ENCODE measurements at regions not wholly inside any gene's neighbourhood (a gene's known extent, or its start where the extent isn't known, plus 50 kb on each side); places are given as distances from the start of the nearest gene placed in this dataset.

GRCh38 chr10:56927701-56928100, 566.6 kb upstream of the ZWINT start:
- H3K36me3 ChIP-seq (ENCODE audit: control insufficient read depth in 2 of 3, insufficient read depth in 3 of 3, low read length in 3 of 3): no peaks in the 10 kb centered on the region
- no peaks in the 10 kb centered on the region for H3K4me1 Mint-ChIP-seq
- intact Hi-C loops (cut with micrococcal nuclease): no loop called here
- CTCF ChIA-PET: no interaction called here
- POLR2A ChIA-PET: no interaction called here
- H3K27ac Mint-ChIP-seq: no peak overlapping the region
- no peak overlapping the region for H3K4me3 ChIP-seq (ENCODE audit: low read length)
- no peak for DNase-seq
- ATAC-seq: no peak
- no peaks in the 10 kb centered on the region for H3K4me1 ChIP-seq (ENCODE audit: control insufficient read depth in 2 of 2, insufficient read depth in 2 of 2, low read length in 2 of 2)
- H3K9me3 ChIP-seq (ENCODE audit: control insufficient read depth in 2 of 3, low read length in 3 of 3): no peaks in the 10 kb centered on the region
- no peak overlapping the region for H3K27ac ChIP-seq (ENCODE audit: low read depth, low read length)
- no peak overlapping the region for H3K4me3 Mint-ChIP-seq
- H3K9me3 Mint-ChIP-seq: peaks cover 2 to 42% (median 16%) of the 10 kb centered on the region in 11 donors
- H3K27me3 Mint-ChIP-seq: no peaks in the 10 kb centered on the region
- no peaks in the 10 kb centered on the region for H3K36me3 Mint-ChIP-seq
- no peaks in the 10 kb centered on the region for H3K27me3 ChIP-seq (ENCODE audit: control insufficient read depth in 2 of 2, insufficient read depth in 2 of 2, low read length in 2 of 2)

GRCh38 chr10:56920601-56921261, 559.7 kb upstream of the ZWINT start:
- H3K36me3 ChIP-seq (ENCODE audit: control insufficient read depth in 2 of 3, insufficient read depth in 3 of 3, low read length in 3 of 3): no peaks in the 10 kb centered on the region
- ChIA-PET CTCF (no interaction called here), POLR2A (no interaction called here)
- no peak overlapping the region for H3K4me3 Mint-ChIP-seq
- no peaks in the 10 kb centered on the region for H3K4me1 Mint-ChIP-seq
- H3K27ac ChIP-seq (ENCODE audit: low read depth, low read length): no peak overlapping the region
- intact Hi-C loops (cut with micrococcal nuclease): no loop called here
- H3K27me3 Mint-ChIP-seq: no peaks in the 10 kb centered on the region
- DNase-seq: no peak
- peaks cover 0 to 9% (median 0%) of the 10 kb centered on the region in 3 experiments for H3K9me3 ChIP-seq (ENCODE audit: control insufficient read depth in 2 of 3, low read length in 3 of 3)
- H3K36me3 Mint-ChIP-seq: no peaks in the 10 kb centered on the region
- peaks cover 2 to 30% (median 15%) of the 10 kb centered on the region in 11 donors for H3K9me3 Mint-ChIP-seq
- H3K4me3 ChIP-seq (ENCODE audit: low read length): no peak overlapping the region
- peak overlapping the region in 1 of 9 donors; percentile 25 for H3K27ac Mint-ChIP-seq
- ATAC-seq: no peak
- H3K27me3 ChIP-seq (ENCODE audit: control insufficient read depth in 2 of 2, insufficient read depth in 2 of 2, low read length in 2 of 2): no peaks in the 10 kb centered on the region
- no peaks in the 10 kb centered on the region for H3K4me1 ChIP-seq (ENCODE audit: control insufficient read depth in 2 of 2, insufficient read depth in 2 of 2, low read length in 2 of 2)

GRCh38 chr10:56912043-56912442, 551.0 kb upstream of the ZWINT start:
- Histone ChIP-seq H3K4me3 (ENCODE audit: low read length) (no peak overlapping the region), H3K27me3 (ENCODE audit: control insufficient read depth in 2 of 2, insufficient read depth in 2 of 2, low read length in 2 of 2) (no peaks in the 10 kb centered on the region), H3K27ac (ENCODE audit: low read depth, low read length) (no peak overlapping the region), H3K4me1 (ENCODE audit: control insufficient read depth in 2 of 2, insufficient read depth in 2 of 2, low read length in 2 of 2) (no peaks in the 10 kb centered on the region), H3K9me3 (ENCODE audit: control insufficient read depth in 2 of 3, low read length in 3 of 3) (no peaks in the 10 kb centered on the region), H3K36me3 (ENCODE audit: control insufficient read depth in 2 of 3, insufficient read depth in 3 of 3, low read length in 3 of 3) (no peaks in the 10 kb centered on the region)
- intact Hi-C loops (cut with micrococcal nuclease): no loop called here
- POLR2A ChIA-PET: no interaction called here
- CTCF ChIA-PET: no interaction called here
- no peak for DNase-seq
- Mint-ChIP-seq H3K27me3 (no peaks in the 10 kb centered on the region), H3K9me3 (peaks cover 0 to 18% (median 7%) of the 10 kb centered on the region in 11 donors), H3K4me1 (no peaks in the 10 kb centered on the region), H3K4me3 (no peak overlapping the region), H3K36me3 (no peaks in the 10 kb centered on the region), H3K27ac (no peak overlapping the region)
- no peak for ATAC-seq

- Histone ChIP-seq H3K27me3 (ENCODE audit: control insufficient read depth in 2 of 2, insufficient read depth in 2 of 2, low read length in 2 of 2) (no peaks in the 10 kb centered on the region), H3K4me3 (ENCODE audit: low read length) (no peak overlapping the region), H3K36me3 (ENCODE audit: control insufficient read depth in 2 of 3, insufficient read depth in 3 of 3, low read length in 3 of 3) (no peaks in the 10 kb centered on the region), H3K27ac (ENCODE audit: low read depth, low read length) (no peak overlapping the region), H3K4me1 (ENCODE audit: control insufficient read depth in 2 of 2, insufficient read depth in 2 of 2, low read length in 2 of 2) (no peaks in the 10 kb centered on the region), H3K9me3 (ENCODE audit: control insufficient read depth in 2 of 3, low read length in 3 of 3) (no peaks in the 10 kb centered on the region)
- Mint-ChIP-seq H3K36me3 (no peaks in the 10 kb centered on the region), H3K27me3 (no peaks in the 10 kb centered on the region), H3K4me3 (no peak overlapping the region), H3K9me3 (peaks cover 0 to 7% (median 0%) of the 10 kb centered on the region in 11 donors), H3K27ac (no peak overlapping the region), H3K4me1 (no peaks in the 10 kb centered on the region)
- intact Hi-C loops (cut with micrococcal nuclease): no loop called here
- no peak for ATAC-seq
- DNase-seq: no peak
- POLR2A ChIA-PET: no interaction called here
- CTCF ChIA-PET: no interaction called here
Observed at GRCh38 chr10:56905051-56905450, 544.0 kb upstream of the ZWINT start.

GRCh38 chr10:56902554-56902953, 541.5 kb upstream of the ZWINT start:
- H3K9me3 Mint-ChIP-seq: peaks cover 0 to 7% (median 0%) of the 10 kb centered on the region in 11 donors
- Histone ChIP-seq H3K4me3 (ENCODE audit: low read length) (no peak overlapping the region), H3K27ac (ENCODE audit: low read depth, low read length) (no peak overlapping the region), H3K36me3 (ENCODE audit: control insufficient read depth in 2 of 3, insufficient read depth in 3 of 3, low read length in 3 of 3) (no peaks in the 10 kb centered on the region), H3K4me1 (ENCODE audit: control insufficient read depth in 2 of 2, insufficient read depth in 2 of 2, low read length in 2 of 2) (no peaks in the 10 kb centered on the region), H3K27me3 (ENCODE audit: control insufficient read depth in 2 of 2, insufficient read depth in 2 of 2, low read length in 2 of 2) (no peaks in the 10 kb centered on the region), H3K9me3 (ENCODE audit: control insufficient read depth in 2 of 3, low read length in 3 of 3) (no peaks in the 10 kb centered on the region)
- H3K27me3 Mint-ChIP-seq: no peaks in the 10 kb centered on the region
- no peak for DNase-seq
- H3K27ac Mint-ChIP-seq: no peak overlapping the region
- ChIA-PET POLR2A (no interaction called here), CTCF (no interaction called here)
- H3K4me1 Mint-ChIP-seq: no peaks in the 10 kb centered on the region
- intact Hi-C loops (cut with micrococcal nuclease): no loop called here
- no peaks in the 10 kb centered on the region for H3K36me3 Mint-ChIP-seq
- no peak for ATAC-seq
- H3K4me3 Mint-ChIP-seq: no peak overlapping the region

- DNase-seq: no peak
- H3K27ac Mint-ChIP-seq: no peak overlapping the region
Observed at GRCh38 chr10:56895306-56895705, 534.2 kb upstream of the ZWINT start.

GRCh38 chr10:56881218-56881617, 520.2 kb upstream of the ZWINT start:
- Histone ChIP-seq H3K9me3 (ENCODE audit: control insufficient read depth in 2 of 3, low read length in 3 of 3) (no peaks in the 10 kb centered on the region), H3K36me3 (ENCODE audit: control insufficient read depth in 2 of 3, insufficient read depth in 3 of 3, low read length in 3 of 3) (no peaks in the 10 kb centered on the region), H3K4me3 (ENCODE audit: low read length) (no peak overlapping the region), H3K27me3 (ENCODE audit: control insufficient read depth in 2 of 2, insufficient read depth in 2 of 2, low read length in 2 of 2) (no peaks in the 10 kb centered on the region), H3K27ac (ENCODE audit: low read depth, low read length) (no peak overlapping the region), H3K4me1 (ENCODE audit: control insufficient read depth in 2 of 2, insufficient read depth in 2 of 2, low read length in 2 of 2) (no peaks in the 10 kb centered on the region)
- ChIA-PET CTCF (no interaction called here), POLR2A (no interaction called here)
- no peak overlapping the region for H3K4me3 Mint-ChIP-seq
- no peaks in the 10 kb centered on the region for H3K27me3 Mint-ChIP-seq
- intact Hi-C loops (cut with micrococcal nuclease): no loop called here
- no peaks in the 10 kb centered on the region for H3K4me1 Mint-ChIP-seq
- H3K36me3 Mint-ChIP-seq: no peaks in the 10 kb centered on the region
- H3K27ac Mint-ChIP-seq: no peak overlapping the region
- DNase-seq (no peak), ATAC-seq (no peak)
- H3K9me3 Mint-ChIP-seq: peaks cover 0 to 16% (median 3%) of the 10 kb centered on the region in 11 donors

More at GRCh38 chr10:56895306-56895705, 534.2 kb upstream of the ZWINT start:
- no peaks in the 10 kb centered on the region for H3K27me3 Mint-ChIP-seq
- no peaks in the 10 kb centered on the region for H3K27me3 ChIP-seq (ENCODE audit: control insufficient read depth in 2 of 2, insufficient read depth in 2 of 2, low read length in 2 of 2)
- CTCF ChIA-PET: no interaction called here
- H3K9me3 Mint-ChIP-seq: peaks cover 2 to 16% (median 5%) of the 10 kb centered on the region in 11 donors
- intact Hi-C loops (cut with micrococcal nuclease): no loop called here
- POLR2A ChIA-PET: no interaction called here
- H3K27ac ChIP-seq (ENCODE audit: low read depth, low read length): no peak overlapping the region
- no peak overlapping the region for H3K4me3 ChIP-seq (ENCODE audit: low read length)
- no peaks in the 10 kb centered on the region for H3K36me3 ChIP-seq (ENCODE audit: control insufficient read depth in 2 of 3, insufficient read depth in 3 of 3, low read length in 3 of 3)
- H3K9me3 ChIP-seq (ENCODE audit: control insufficient read depth in 2 of 3, low read length in 3 of 3): no peaks in the 10 kb centered on the region
- H3K4me1 ChIP-seq (ENCODE audit: control insufficient read depth in 2 of 2, insufficient read depth in 2 of 2, low read length in 2 of 2): no peaks in the 10 kb centered on the region
- H3K4me3 Mint-ChIP-seq: no peak overlapping the region
- no peaks in the 10 kb centered on the region for H3K36me3 Mint-ChIP-seq
- H3K4me1 Mint-ChIP-seq: no peaks in the 10 kb centered on the region
- ATAC-seq: no peak
